Prostate gland (tissue), 2 donors: ENCODE measurements at regions not wholly inside any gene's neighbourhood (a gene's known extent, or its start where the extent isn't known, plus 50 kb on each side); places are given as distances from the start of the nearest gene placed in this dataset.

Source experiments
- DNase-seq: peaks from one replicate; pipeline ENCODE4 v3.0.0-alpha.2; 2019; ENCODE audit warnings: low spot score
- H3K27ac ChIP-seq, 2 donors: fragments of 200-600 bp; sonication (generic); 2 replicates each; pipeline ENCODE4 v1.5.1; 2017 to 2019
- H3K27me3 ChIP-seq: fragments of 200-600 bp; sonication (generic); replicated peaks from 2 replicates; pipeline ENCODE4 v1.5.1; 2019; ENCODE audit not compliant: insufficient read depth
- H3K36me3 ChIP-seq, 2 donors: fragments of 200-600 bp; sonication (generic); 1 replicate in 1 of 2; 2 replicates in 1 of 2; pipeline versions ENCODE4 v1.5.1 to v1.8.1; 2017 to 2019
- H3K4me1 ChIP-seq: fragments of 200-600 bp; sonication (generic); replicated peaks from 2 replicates; pipeline ENCODE4 v1.5.1; 2019
- H3K4me3 ChIP-seq, 2 donors: fragments of 200-600 bp; sonication (generic); 2 replicates each; pipeline ENCODE4 v1.5.1; 2017 to 2019
- H3K9me3 ChIP-seq: fragments of 200-600 bp; sonication (generic); 2 replicates; pipeline ENCODE4 v1.5.1; 2017
- CTCF ChIP-seq, 4 experiments: fragments of 200-600 bp in 2 of 4; fragments of 450-650 bp in 2 of 4; sonication (generic) in 2 of 4; IDR thresholded peaks; 1 replicate in 3 of 4; 2 replicates in 1 of 4; pipeline ENCODE4 v1.5.1; 2016 to 2019; ENCODE audit warnings: antibody characterized with exemption in 4 of 4, mild to moderate bottlenecking in 2 of 4, moderate library complexity in 2 of 4
- POLR2A ChIP-seq: fragments of 450-650 bp; IDR thresholded peaks from one replicate; pipeline ENCODE4 v1.6.1; 2016; ENCODE audit warnings: antibody characterized with exemption, mild to moderate bottlenecking
- POLR2AphosphoS5 ChIP-seq: sonication (generic); formaldehyde crosslinking; IDR thresholded peaks from one replicate; pipeline ENCODE4 v1.6.1; 2017; ENCODE audit warnings: antibody characterized with exemption
- WGBS: methylation state at CpG from one replicate; pipeline ENCODE4 v1.1.5; 2018; 5-methylcytosine and 5-hydroxymethylcytosine counted together
- intact Hi-C: fragments of 100-400 bp; cut with DNase I; formaldehyde crosslinking; loops from one replicate; pipeline ENCODE4 v1.14.2; 2022

- H3K36me3 ChIP-seq: no peaks in the 10 kb centered on the region
- H3K4me1 ChIP-seq: no peaks in the 10 kb centered on the region
- 100% methylated on average over 1 of the region's 1 CpG for WGBS
- H3K27me3 ChIP-seq: no peaks in the 10 kb centered on the region
- intact Hi-C loops: no loop called here
- H3K27ac ChIP-seq: no peak overlapping the region
- TF ChIP-seq POLR2AphosphoS5 (no peak), POLR2A (no peak), CTCF (IDR thresholded peaks at IDR 0.05) (no peak)
- no peak for DNase-seq
- no peaks in the 10 kb centered on the region for H3K9me3 ChIP-seq
- no peak overlapping the region for H3K4me3 ChIP-seq
Measured at GRCh38 chr6:112002307-112002706, 51.6 kb upstream of the CCN6 start.
